GM21360 (cell line): ENCODE measurements at regions not wholly inside any gene's neighbourhood (a gene's known extent, or its start where the extent isn't known, plus 50 kb on each side); places are given as distances from the start of the nearest gene placed in this dataset.
"Not testable (repeated sequence)": the region's sequence is repeated elsewhere in the genome, so short reads cannot be mapped to it uniquely, and the experiment has no call there.

ENCODE experiments used
- ATAC-seq: cut with Tn5 transposase; IDR thresholded peaks from one replicate; pipeline ENCODE4 v1.9.1; 2021; ENCODE audit warnings: mild to moderate bottlenecking, moderate library complexity; ENCODE audit not compliant: unreplicated experiment

- no peak for ATAC-seq
Observed at GRCh38 chr4:103422467-103423219, 224.5 kb upstream of the CENPE start.

- no peak for ATAC-seq
Observed at GRCh38 chr4:103415801-103416200, 217.7 kb upstream of the CENPE start.

GRCh38 chr4:103412646-103413045, 214.5 kb upstream of the CENPE start:
- not testable (repeated sequence) for ATAC-seq

- ATAC-seq, result no peak
Observed at GRCh38 chr4:103410386-103410785, 212.2 kb upstream of the CENPE start.

GRCh38 chr4:103405415-103405814, 207.3 kb upstream of the CENPE start:
- ATAC-seq, result peak; percentile 56

GRCh38 chr4:103403619-103404018, 205.5 kb upstream of the CENPE start:
- ATAC-seq, result no peak

- no peak for ATAC-seq
Observed at GRCh38 chr4:103402198-103402597, 204.1 kb upstream of the CENPE start.

- peak; percentile 83 for ATAC-seq
Observed at GRCh38 chr4:103400405-103400804, 202.3 kb upstream of the CENPE start.

GRCh38 chr4:103397541-103397940, 199.4 kb upstream of the CENPE start:
- no peak for ATAC-seq

GRCh38 chr4:103387508-103388011, 189.4 kb upstream of the CENPE start:
- not testable (repeated sequence) for ATAC-seq

- ATAC-seq, result not testable (repeated sequence)
Observed at GRCh38 chr4:103385565-103385964, 187.4 kb upstream of the CENPE start.

GRCh38 chr4:103375278-103375677, 177.1 kb upstream of the CENPE start:
- no peak for ATAC-seq

GRCh38 chr4:103374758-103375157, 176.6 kb upstream of the CENPE start:
- no peak for ATAC-seq

GRCh38 chr4:103374306-103374705, 176.2 kb upstream of the CENPE start:
- no peak for ATAC-seq

GRCh38 chr4:103372002-103372558, 173.9 kb upstream of the CENPE start:
- ATAC-seq, result no peak

- no peak for ATAC-seq
Observed at GRCh38 chr4:103370336-103370735, 172.2 kb upstream of the CENPE start.

GRCh38 chr4:103365285-103365684, 167.1 kb upstream of the CENPE start:
- ATAC-seq, result no peak

GRCh38 chr4:103364083-103364482, 165.9 kb upstream of the CENPE start:
- ATAC-seq, result no peak

GRCh38 chr4:103361926-103362325, 163.8 kb upstream of the CENPE start:
- no peak for ATAC-seq

GRCh38 chr4:103359900-103360299, 161.8 kb upstream of the CENPE start:
- ATAC-seq, result no peak

GRCh38 chr4:103354006-103354405, 155.9 kb upstream of the CENPE start:
- no peak for ATAC-seq

- no peak for ATAC-seq
Observed at GRCh38 chr4:103329642-103330041, 131.5 kb upstream of the CENPE start.
